GM03348 (cell line): ENCODE measurements at regions not wholly inside any gene's neighbourhood (a gene's known extent, or its start where the extent isn't known, plus 50 kb on each side); places are given as distances from the start of the nearest gene placed in this dataset.
"Not testable (repeated sequence)": the region's sequence is repeated elsewhere in the genome, so short reads cannot be mapped to it uniquely, and the experiment has no call there.

Experiments
- DNase-seq: peaks from one replicate; pipeline ENCODE4 v3.0.0; 2012; ENCODE audit warnings: low spot score

GRCh38 chr18:25490316-25490715 lies 138.3 kb upstream of the ZNF521 start:
- no peak for DNase-seq

GRCh38 chr18:25473008-25473407 lies 121.0 kb upstream of the ZNF521 start:
- DNase-seq, result no peak

- not testable (repeated sequence) for DNase-seq
Measured at GRCh38 chr18:25470756-25471524, 119.0 kb upstream of the ZNF521 start.

GRCh38 chr18:25470062-25470461 lies 118.1 kb upstream of the ZNF521 start:
- no peak for DNase-seq

- DNase-seq, result no peak
Measured at GRCh38 chr18:25469489-25469888, 117.5 kb upstream of the ZNF521 start.

GRCh38 chr18:25467226-25467987 lies 115.4 kb upstream of the ZNF521 start:
- DNase-seq, result peak; percentile 13

GRCh38 chr18:25465152-25465732 lies 113.3 kb upstream of the ZNF521 start:
- DNase-seq, result no peak

- DNase-seq, result no peak
Measured at GRCh38 chr18:25464227-25464626, 112.3 kb upstream of the ZNF521 start.

- DNase-seq, result no peak
Measured at GRCh38 chr18:25463726-25464125, 111.8 kb upstream of the ZNF521 start.

- no peak for DNase-seq
Measured at GRCh38 chr18:25459814-25460213, 107.8 kb upstream of the ZNF521 start.

- no peak for DNase-seq
Measured at GRCh38 chr18:25457601-25458000, 105.6 kb upstream of the ZNF521 start.

- DNase-seq, result no peak
Measured at GRCh38 chr18:25457126-25457525, 105.2 kb upstream of the ZNF521 start.

- DNase-seq, result no peak
Measured at GRCh38 chr18:25456334-25457010, 104.5 kb upstream of the ZNF521 start.

GRCh38 chr18:25455646-25456045 lies 103.7 kb upstream of the ZNF521 start:
- no peak for DNase-seq

GRCh38 chr18:25455159-25455558 lies 103.2 kb upstream of the ZNF521 start:
- no peak for DNase-seq

- DNase-seq, result no peak
Measured at GRCh38 chr18:25454730-25455129, 102.8 kb upstream of the ZNF521 start.

GRCh38 chr18:25454270-25454659 lies 102.3 kb upstream of the ZNF521 start:
- no peak for DNase-seq

- peak; percentile 59 for DNase-seq
Measured at GRCh38 chr18:25453556-25454269, 101.7 kb upstream of the ZNF521 start.

GRCh38 chr18:25451077-25451658 lies 99.2 kb upstream of the ZNF521 start:
- no peak for DNase-seq

GRCh38 chr18:25449046-25449445 lies 97.1 kb upstream of the ZNF521 start:
- no peak for DNase-seq

- no peak for DNase-seq
Measured at GRCh38 chr18:25446972-25447371, 95.0 kb upstream of the ZNF521 start.

- no peak for DNase-seq
Measured at GRCh38 chr18:25445430-25445829, 93.5 kb upstream of the ZNF521 start.
